GM23338 (cell line): ENCODE measurements at regions not wholly inside any gene's neighbourhood (a gene's known extent, or its start where the extent isn't known, plus 50 kb on each side); places are given as distances from the start of the nearest gene placed in this dataset.

Experiments used
- ATAC-seq: fragments of 200-7000 bp; cut with Tn5 transposase; 3 replicates; pipeline ENCODE4 v1.9.1; 2020
- DNase-seq: peaks from one replicate; pipeline ENCODE4 v3.0.0-alpha.2; 2015; ENCODE audit warnings: low spot score
- H2AFZ ChIP-seq: fragments of 200-600 bp; sonication (generic); 2 replicates; pipeline ENCODE4 v1.8.0; 2016; ENCODE audit warnings: antibody characterized with exemption, mild to moderate bottlenecking, moderate library complexity
- H3F3A ChIP-seq: fragments of 200-600 bp; sonication (generic); replicated peaks from 2 replicates; pipeline ENCODE4 v1.8.0; 2017; ENCODE audit warnings: antibody characterized with exemption, mixed run types, low read depth
- H3K27ac ChIP-seq: fragments of 200-600 bp; sonication (generic); 2 replicates; pipeline ENCODE4 v1.6.1; 2016; ENCODE audit warnings: low read depth
- H3K27me3 ChIP-seq: fragments of 200-600 bp; sonication (generic); 2 replicates; pipeline ENCODE4 v1.8.0; 2016; ENCODE audit warnings: mild to moderate bottlenecking, mixed run types, moderate library complexity; ENCODE audit not compliant: insufficient read depth
- H3K36me3 ChIP-seq: fragments of 200-600 bp; sonication (generic); 2 replicates; pipeline ENCODE4 v1.8.0; 2016; ENCODE audit warnings: mild to moderate bottlenecking; ENCODE audit not compliant: insufficient read depth
- H3K4me1 ChIP-seq: fragments of 200-600 bp; sonication (generic); 2 replicates; pipeline ENCODE4 v1.8.0; 2016; ENCODE audit warnings: mild to moderate bottlenecking, moderate library complexity; ENCODE audit not compliant: insufficient read depth
- H3K4me2 ChIP-seq: fragments of 200-600 bp; sonication (generic); 2 replicates; pipeline ENCODE4 v1.7.1; 2017; ENCODE audit warnings: mixed run types
- H3K4me3 ChIP-seq: fragments of 200-600 bp; sonication (generic); 2 replicates; pipeline ENCODE4 v1.6.1; 2016; ENCODE audit warnings: mixed run types
- H3K79me2 ChIP-seq: fragments of 200-600 bp; sonication (generic); replicated peaks from 2 replicates; pipeline ENCODE4 v1.8.0; 2017; ENCODE audit warnings: mild to moderate bottlenecking; ENCODE audit not compliant: insufficient read depth
- H3K9me2 ChIP-seq: fragments of 200-600 bp; sonication (generic); 2 replicates; pipeline ENCODE4 v1.8.0; 2017; ENCODE audit not compliant: insufficient read depth
- H4K20me1 ChIP-seq: fragments of 200-600 bp; sonication (generic); replicated peaks from 2 replicates; pipeline ENCODE4 v1.8.0; 2017; ENCODE audit warnings: mild to moderate bottlenecking; ENCODE audit not compliant: insufficient read depth
- H3K27ac Mint-ChIP-seq: 2 replicates; pipeline ENCODE4 v1.8.0; 2020; ENCODE audit warnings: inconsistent platforms, mild to moderate bottlenecking, moderate library complexity, mixed read lengths
- H3K27me3 Mint-ChIP-seq: 3 replicates; pipeline ENCODE4 v1.8.0; 2022; ENCODE audit warnings: low read depth, mild to moderate bottlenecking, moderate library complexity, mixed read lengths, inconsistent platforms; ENCODE audit not compliant: insufficient read depth, poor library complexity
- H3K36me3 Mint-ChIP-seq: 3 replicates; pipeline ENCODE4 v1.8.0; 2021; ENCODE audit warnings: low read depth, mild to moderate bottlenecking, inconsistent platforms, moderate library complexity, mixed read lengths
- H3K4me1 Mint-ChIP-seq: 3 replicates; pipeline ENCODE4 v1.8.0; 2020; ENCODE audit warnings: mild to moderate bottlenecking, inconsistent platforms, mixed read lengths
- H3K4me3 Mint-ChIP-seq: 3 replicates; pipeline ENCODE4 v1.8.0; 2021; ENCODE audit warnings: moderate library complexity, mild to moderate bottlenecking, inconsistent platforms, mixed read lengths
- H3K9me3 Mint-ChIP-seq: 3 replicates; pipeline ENCODE4 v1.8.0; 2020; ENCODE audit warnings: moderate library complexity, mild to moderate bottlenecking, inconsistent platforms, mixed read lengths
- CREB1 ChIP-seq: fragments of 250-450 bp; sonication (Bioruptor Pico); IDR thresholded peaks from 2 replicates; pipeline ENCODE4 v1.5.0; 2020; ENCODE audit warnings: low read depth, mild to moderate bottlenecking, moderate library complexity
- EZH2 ChIP-seq: fragments of 200-600 bp; sonication (generic); IDR thresholded peaks from one replicate; pipeline ENCODE4 v1.8.0; 2017; ENCODE audit warnings: antibody characterized with exemption, mild to moderate bottlenecking, low read depth; ENCODE audit not compliant: unreplicated experiment
- EZH2phosphoT487 ChIP-seq: fragments of 200-600 bp; sonication (generic); IDR thresholded peaks from one replicate; pipeline ENCODE4 v1.8.1; 2018; ENCODE audit warnings: antibody characterized with exemption; ENCODE audit not compliant: unreplicated experiment
- NANOG ChIP-seq: IDR thresholded peaks from 2 replicates; pipeline ENCODE4 v1.6.1; 2016; ENCODE audit warnings: antibody characterized with exemption, borderline replicate concordance
- POLR2AphosphoS5 ChIP-seq: IDR thresholded peaks from 2 replicates; pipeline ENCODE4 v1.6.1; 2016; ENCODE audit warnings: antibody characterized with exemption, low read depth
- STAT1 ChIP-seq: IDR thresholded peaks from one replicate; pipeline ENCODE4 v1.6.1; 2016; ENCODE audit warnings: antibody characterized with exemption; ENCODE audit not compliant: unreplicated experiment
- ZNF114 ChIP-seq: fragments of 250-450 bp; sonication (Bioruptor Pico); IDR thresholded peaks from 2 replicates; pipeline ENCODE4 v1.5.0; 2020; ENCODE audit warnings: mild to moderate bottlenecking, moderate library complexity
- ZNF331 ChIP-seq: fragments of 250-450 bp; sonication (Bioruptor Pico); IDR thresholded peaks from 2 replicates; pipeline ENCODE4 v1.5.0; 2020; ENCODE audit warnings: low read depth, mild to moderate bottlenecking, moderate library complexity
- TF ChIP-seq, protein P1 (sequence below), 2 experiments: fragments of 200-600 bp in 1 of 2; sonication (generic) in 1 of 2; conservative IDR thresholded peaks; 2 replicates each; pipeline versions ENCODE4 v1.5.1 to v1.6.1; 2016 to 2017; ENCODE audit warnings: antibody characterized with exemption in 2 of 2, low read depth in 2 of 2, mild to moderate bottlenecking in 2 of 2, moderate library complexity in 1 of 2
- TF ChIP-seq, protein P2 (sequence below): fragments of 250-450 bp; sonication (Bioruptor Pico); IDR thresholded peaks from 2 replicates; pipeline ENCODE4 v1.5.0; 2020; ENCODE audit warnings: mild to moderate bottlenecking, moderate library complexity
- TF ChIP-seq, protein P3 (sequence below): IDR thresholded peaks from one replicate; pipeline ENCODE4 v1.6.1; 2018; ENCODE audit warnings: antibody characterized with exemption; ENCODE audit not compliant: unreplicated experiment

DNA sequence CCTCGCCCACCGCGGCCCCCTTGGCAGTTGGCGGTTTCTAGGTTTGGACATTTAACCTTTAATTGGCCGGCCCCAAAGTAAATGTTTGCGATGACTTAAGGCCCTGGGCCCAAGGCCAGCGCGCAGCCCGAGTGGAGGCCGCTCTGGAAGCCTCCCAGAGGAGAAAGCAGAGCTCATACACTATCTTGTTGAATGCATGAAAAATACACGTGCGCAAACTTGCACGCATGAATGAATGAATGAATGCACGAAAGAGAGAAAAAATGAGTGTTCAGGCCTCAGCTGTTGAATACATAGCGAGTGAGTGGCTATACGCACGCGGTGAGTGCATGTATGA lies 279.3 kb upstream of the USP9Y start:
- H3K4me1 ChIP-seq = peaks cover 5% of the 10 kb centered on the region; the same call in 1 of the 2 replicates
- H3K9me3 Mint-ChIP-seq = peaks cover 47% of the 10 kb centered on the region
- no peaks in the 10 kb centered on the region for H3K36me3 ChIP-seq
- DNase-seq (no peak), ATAC-seq (no peak)
- TF ChIP-seq EZH2 = no peak
- no peaks in the 10 kb centered on the region for H3K79me2 ChIP-seq
- H3K4me1 Mint-ChIP-seq = no peaks in the 10 kb centered on the region; the same call in 2 of the 3 replicates
- H3K27me3 ChIP-seq = peaks cover 57% of the 10 kb centered on the region
- H3K4me3 Mint-ChIP-seq = peak overlapping the region; percentile 49; the same call in 1 of the 3 replicates
- no peaks in the 10 kb centered on the region; the same call in 1 of the 2 replicates for H4K20me1 ChIP-seq
- H2AFZ ChIP-seq = 0 out of 2 replicates have a peak overlapping the region, but pooled peaks have one; percentile 43
- H3K4me3 ChIP-seq = peak overlapping the region; percentile 56
- H3K27ac Mint-ChIP-seq = no peak overlapping the region
- no peaks in the 10 kb centered on the region for H3K36me3 Mint-ChIP-seq
- no peaks in the 10 kb centered on the region for H3K9me2 ChIP-seq
- H3F3A ChIP-seq = no peaks in the 10 kb centered on the region
- no peak overlapping the region for H3K27ac ChIP-seq
- H3K27me3 Mint-ChIP-seq = peaks cover 4% of the 10 kb centered on the region
- peak overlapping the region; percentile 78 for H3K4me2 ChIP-seq

DNA sequence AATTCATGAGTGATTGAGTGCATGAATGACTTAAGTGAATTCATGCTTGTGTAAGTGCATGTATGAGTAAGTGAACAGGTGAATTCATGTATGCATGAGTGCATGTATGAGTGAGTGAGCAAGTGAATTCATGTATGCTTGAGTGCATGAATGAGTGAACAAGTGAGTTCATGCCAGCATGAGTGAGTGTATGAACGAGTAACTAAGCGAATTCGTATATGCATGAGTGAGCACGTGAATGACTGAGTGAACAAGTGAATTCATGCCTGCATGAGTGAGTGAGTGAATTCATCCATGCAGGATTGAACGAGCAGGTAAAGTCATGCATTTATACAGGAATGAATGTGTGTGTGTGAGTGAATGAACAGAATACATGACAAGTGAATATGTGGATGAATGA lies 278.5 kb upstream of the USP9Y start:
- no peaks in the 10 kb centered on the region for H3K36me3 ChIP-seq
- H2AFZ ChIP-seq = no peak overlapping the region
- Mint-ChIP-seq H3K9me3 (peaks cover 49% of the 10 kb centered on the region), H3K4me3 (no peak overlapping the region), H3K36me3 (no peaks in the 10 kb centered on the region), H3K27ac (no peak overlapping the region), H3K27me3 (peaks cover 4% of the 10 kb centered on the region), H3K4me1 (no peaks in the 10 kb centered on the region; the same call in 2 of the 3 replicates)
- no peak for DNase-seq
- peaks cover 62% of the 10 kb centered on the region for H3K27me3 ChIP-seq
- H3K9me2 ChIP-seq = no peaks in the 10 kb centered on the region
- H3K4me1 ChIP-seq = peaks cover 5% of the 10 kb centered on the region; the same call in 1 of the 2 replicates
- no peaks in the 10 kb centered on the region for H3F3A ChIP-seq
- no peak for ATAC-seq
- no peaks in the 10 kb centered on the region for H3K79me2 ChIP-seq
- H4K20me1 ChIP-seq = no peaks in the 10 kb centered on the region; the same call in 1 of the 2 replicates
- H3K4me3 ChIP-seq = no peak overlapping the region
- TF ChIP-seq ZNF331 (CRISPR knock-in tag) = no peak
- no peak for TF ChIP-seq EZH2phosphoT487
- TF ChIP-seq ZNF114 (CRISPR knock-in tag) = no peak
- TF ChIP-seq, protein P1, sequence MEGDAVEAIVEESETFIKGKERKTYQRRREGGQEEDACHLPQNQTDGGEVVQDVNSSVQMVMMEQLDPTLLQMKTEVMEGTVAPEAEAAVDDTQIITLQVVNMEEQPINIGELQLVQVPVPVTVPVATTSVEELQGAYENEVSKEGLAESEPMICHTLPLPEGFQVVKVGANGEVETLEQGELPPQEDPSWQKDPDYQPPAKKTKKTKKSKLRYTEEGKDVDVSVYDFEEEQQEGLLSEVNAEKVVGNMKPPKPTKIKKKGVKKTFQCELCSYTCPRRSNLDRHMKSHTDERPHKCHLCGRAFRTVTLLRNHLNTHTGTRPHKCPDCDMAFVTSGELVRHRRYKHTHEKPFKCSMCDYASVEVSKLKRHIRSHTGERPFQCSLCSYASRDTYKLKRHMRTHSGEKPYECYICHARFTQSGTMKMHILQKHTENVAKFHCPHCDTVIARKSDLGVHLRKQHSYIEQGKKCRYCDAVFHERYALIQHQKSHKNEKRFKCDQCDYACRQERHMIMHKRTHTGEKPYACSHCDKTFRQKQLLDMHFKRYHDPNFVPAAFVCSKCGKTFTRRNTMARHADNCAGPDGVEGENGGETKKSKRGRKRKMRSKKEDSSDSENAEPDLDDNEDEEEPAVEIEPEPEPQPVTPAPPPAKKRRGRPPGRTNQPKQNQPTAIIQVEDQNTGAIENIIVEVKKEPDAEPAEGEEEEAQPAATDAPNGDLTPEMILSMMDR (conservative IDR thresholded peaks at IDR 0.05; ENCODE audit: low read depth in 2 of 2) = no peak
- TF ChIP-seq CREB1 (CRISPR knock-in tag) = no peak
- TF ChIP-seq NANOG = no peak
- TF ChIP-seq, protein P2, sequence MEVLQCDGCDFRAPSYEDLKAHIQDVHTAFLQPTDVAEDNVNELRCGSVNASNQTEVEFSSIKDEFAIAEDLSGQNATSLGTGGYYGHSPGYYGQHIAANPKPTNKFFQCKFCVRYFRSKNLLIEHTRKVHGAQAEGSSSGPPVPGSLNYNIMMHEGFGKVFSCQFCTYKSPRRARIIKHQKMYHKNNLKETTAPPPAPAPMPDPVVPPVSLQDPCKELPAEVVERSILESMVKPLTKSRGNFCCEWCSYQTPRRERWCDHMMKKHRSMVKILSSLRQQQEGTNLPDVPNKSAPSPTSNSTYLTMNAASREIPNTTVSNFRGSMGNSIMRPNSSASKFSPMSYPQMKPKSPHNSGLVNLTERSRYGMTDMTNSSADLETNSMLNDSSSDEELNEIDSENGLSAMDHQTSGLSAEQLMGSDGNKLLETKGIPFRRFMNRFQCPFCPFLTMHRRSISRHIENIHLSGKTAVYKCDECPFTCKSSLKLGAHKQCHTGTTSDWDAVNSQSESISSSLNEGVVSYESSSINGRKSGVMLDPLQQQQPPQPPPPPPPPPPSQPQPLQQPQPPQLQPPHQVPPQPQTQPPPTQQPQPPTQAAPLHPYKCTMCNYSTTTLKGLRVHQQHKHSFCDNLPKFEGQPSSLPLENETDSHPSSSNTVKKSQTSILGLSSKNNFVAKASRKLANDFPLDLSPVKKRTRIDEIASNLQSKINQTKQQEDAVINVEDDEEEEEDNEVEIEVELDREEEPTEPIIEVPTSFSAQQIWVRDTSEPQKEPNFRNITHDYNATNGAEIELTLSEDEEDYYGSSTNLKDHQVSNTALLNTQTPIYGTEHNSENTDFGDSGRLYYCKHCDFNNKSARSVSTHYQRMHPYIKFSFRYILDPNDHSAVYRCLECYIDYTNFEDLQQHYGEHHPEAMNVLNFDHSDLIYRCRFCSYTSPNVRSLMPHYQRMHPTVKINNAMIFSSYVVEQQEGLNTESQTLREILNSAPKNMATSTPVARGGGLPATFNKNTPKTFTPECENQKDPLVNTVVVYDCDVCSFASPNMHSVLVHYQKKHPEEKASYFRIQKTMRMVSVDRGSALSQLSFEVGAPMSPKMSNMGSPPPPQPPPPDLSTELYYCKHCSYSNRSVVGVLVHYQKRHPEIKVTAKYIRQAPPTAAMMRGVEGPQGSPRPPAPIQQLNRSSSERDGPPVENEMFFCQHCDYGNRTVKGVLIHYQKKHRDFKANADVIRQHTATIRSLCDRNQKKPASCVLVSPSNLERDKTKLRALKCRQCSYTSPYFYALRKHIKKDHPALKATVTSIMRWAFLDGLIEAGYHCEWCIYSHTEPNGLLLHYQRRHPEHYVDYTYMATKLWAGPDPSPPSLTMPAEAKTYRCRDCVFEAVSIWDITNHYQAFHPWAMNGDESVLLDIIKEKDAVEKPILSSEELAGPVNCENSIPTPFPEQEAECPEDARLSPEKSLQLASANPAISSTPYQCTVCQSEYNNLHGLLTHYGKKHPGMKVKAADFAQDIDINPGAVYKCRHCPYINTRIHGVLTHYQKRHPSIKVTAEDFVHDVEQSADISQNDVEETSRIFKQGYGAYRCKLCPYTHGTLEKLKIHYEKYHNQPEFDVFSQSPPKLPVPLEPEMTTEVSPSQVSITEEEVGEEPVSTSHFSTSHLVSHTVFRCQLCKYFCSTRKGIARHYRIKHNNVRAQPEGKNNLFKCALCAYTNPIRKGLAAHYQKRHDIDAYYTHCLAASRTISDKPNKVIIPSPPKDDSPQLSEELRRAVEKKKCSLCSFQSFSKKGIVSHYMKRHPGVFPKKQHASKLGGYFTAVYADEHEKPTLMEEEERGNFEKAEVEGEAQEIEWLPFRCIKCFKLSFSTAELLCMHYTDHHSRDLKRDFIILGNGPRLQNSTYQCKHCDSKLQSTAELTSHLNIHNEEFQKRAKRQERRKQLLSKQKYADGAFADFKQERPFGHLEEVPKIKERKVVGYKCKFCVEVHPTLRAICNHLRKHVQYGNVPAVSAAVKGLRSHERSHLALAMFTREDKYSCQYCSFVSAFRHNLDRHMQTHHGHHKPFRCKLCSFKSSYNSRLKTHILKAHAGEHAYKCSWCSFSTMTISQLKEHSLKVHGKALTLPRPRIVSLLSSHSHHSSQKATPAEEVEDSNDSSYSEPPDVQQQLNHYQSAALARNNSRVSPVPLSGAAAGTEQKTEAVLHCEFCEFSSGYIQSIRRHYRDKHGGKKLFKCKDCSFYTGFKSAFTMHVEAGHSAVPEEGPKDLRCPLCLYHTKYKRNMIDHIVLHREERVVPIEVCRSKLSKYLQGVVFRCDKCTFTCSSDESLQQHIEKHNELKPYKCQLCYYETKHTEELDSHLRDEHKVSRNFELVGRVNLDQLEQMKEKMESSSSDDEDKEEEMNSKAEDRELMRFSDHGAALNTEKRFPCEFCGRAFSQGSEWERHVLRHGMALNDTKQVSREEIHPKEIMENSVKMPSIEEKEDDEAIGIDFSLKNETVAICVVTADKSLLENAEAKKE (CRISPR knock-in tag) = no peak
- TF ChIP-seq POLR2AphosphoS5 = no peak
- TF ChIP-seq STAT1 = no peak
- TF ChIP-seq, protein P3, sequence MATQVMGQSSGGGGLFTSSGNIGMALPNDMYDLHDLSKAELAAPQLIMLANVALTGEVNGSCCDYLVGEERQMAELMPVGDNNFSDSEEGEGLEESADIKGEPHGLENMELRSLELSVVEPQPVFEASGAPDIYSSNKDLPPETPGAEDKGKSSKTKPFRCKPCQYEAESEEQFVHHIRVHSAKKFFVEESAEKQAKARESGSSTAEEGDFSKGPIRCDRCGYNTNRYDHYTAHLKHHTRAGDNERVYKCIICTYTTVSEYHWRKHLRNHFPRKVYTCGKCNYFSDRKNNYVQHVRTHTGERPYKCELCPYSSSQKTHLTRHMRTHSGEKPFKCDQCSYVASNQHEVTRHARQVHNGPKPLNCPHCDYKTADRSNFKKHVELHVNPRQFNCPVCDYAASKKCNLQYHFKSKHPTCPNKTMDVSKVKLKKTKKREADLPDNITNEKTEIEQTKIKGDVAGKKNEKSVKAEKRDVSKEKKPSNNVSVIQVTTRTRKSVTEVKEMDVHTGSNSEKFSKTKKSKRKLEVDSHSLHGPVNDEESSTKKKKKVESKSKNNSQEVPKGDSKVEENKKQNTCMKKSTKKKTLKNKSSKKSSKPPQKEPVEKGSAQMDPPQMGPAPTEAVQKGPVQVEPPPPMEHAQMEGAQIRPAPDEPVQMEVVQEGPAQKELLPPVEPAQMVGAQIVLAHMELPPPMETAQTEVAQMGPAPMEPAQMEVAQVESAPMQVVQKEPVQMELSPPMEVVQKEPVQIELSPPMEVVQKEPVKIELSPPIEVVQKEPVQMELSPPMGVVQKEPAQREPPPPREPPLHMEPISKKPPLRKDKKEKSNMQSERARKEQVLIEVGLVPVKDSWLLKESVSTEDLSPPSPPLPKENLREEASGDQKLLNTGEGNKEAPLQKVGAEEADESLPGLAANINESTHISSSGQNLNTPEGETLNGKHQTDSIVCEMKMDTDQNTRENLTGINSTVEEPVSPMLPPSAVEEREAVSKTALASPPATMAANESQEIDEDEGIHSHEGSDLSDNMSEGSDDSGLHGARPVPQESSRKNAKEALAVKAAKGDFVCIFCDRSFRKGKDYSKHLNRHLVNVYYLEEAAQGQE = no peak
- H3K27ac ChIP-seq = no peak overlapping the region
- no peak overlapping the region for H3K4me2 ChIP-seq
